Right ventricle myocardium superior (tissue), 1 donor: ENCODE measurements at regions not wholly inside any gene's neighbourhood (a gene's known extent, or its start where the extent isn't known, plus 50 kb on each side); places are given as distances from the start of the nearest gene placed in this dataset.

Experiments
- ATAC-seq: fragments of 200-7000 bp; cut with Tn5 transposase; one replicate; pipeline ENCODE4 v1.9.1; 2020; ENCODE audit warnings: mild to moderate bottlenecking; ENCODE audit not compliant: poor library complexity
- DNase-seq: peaks from one replicate; pipeline ENCODE4 v3.0.0-alpha.2; 2020
- intact Hi-C: fragments of 100-400 bp; cut with DNase I; formaldehyde crosslinking; loops from one replicate; pipeline ENCODE4 v1.11.2; 2022
- donor health status: DM: no; HTN: yes; CAD: no; lungs with severe emphysema.

- no peak for DNase-seq
- ATAC-seq = no peak
- intact Hi-C loops = no loop called here
These were observed 2117.6 kb downstream of the MAT2B start for GRCh38 chr5:165622864-165623536.

- DNase-seq = no peak
- intact Hi-C loops = no loop called here
- ATAC-seq = no peak
These were observed 2118.9 kb downstream of the MAT2B start for GRCh38 chr5:165624166-165624946.

GRCh38 chr5:165626161-165626560, 2120.7 kb downstream of the MAT2B start:
- no peak for ATAC-seq
- no peak for DNase-seq
- intact Hi-C loops = no loop called here

GRCh38 chr5:165627548-165628170, 2122.2 kb downstream of the MAT2B start:
- ATAC-seq (no peak), DNase-seq (no peak)
- intact Hi-C loops = no loop called here

- ATAC-seq (peak; percentile 85), DNase-seq (no peak)
- intact Hi-C loops = no loop called here
These were observed 2124.9 kb downstream of the MAT2B start for GRCh38 chr5:165630261-165630778.

- intact Hi-C loops = no loop called here
- no peak for ATAC-seq
- DNase-seq = no peak
These were observed 2125.8 kb downstream of the MAT2B start for GRCh38 chr5:165631235-165631634.

GRCh38 chr5:165642366-165642765, 2136.9 kb downstream of the MAT2B start:
- intact Hi-C loops = no loop called here
- ATAC-seq = no peak

GRCh38 chr5:165665735-165666400, 2160.4 kb downstream of the MAT2B start:
- intact Hi-C loops = no loop called here
- DNase-seq (no peak), ATAC-seq (no peak)

More at GRCh38 chr5:165642366-165642765, 2136.9 kb downstream of the MAT2B start:
- no peak for DNase-seq

- ATAC-seq (no peak), DNase-seq (no peak)
- intact Hi-C loops = no loop called here
These were observed 2168.1 kb downstream of the MAT2B start for GRCh38 chr5:165673499-165673898.

- ATAC-seq (no peak), DNase-seq (no peak)
- intact Hi-C loops = no loop called here
These were observed 2190.4 kb downstream of the MAT2B start for GRCh38 chr5:165695796-165696195.

GRCh38 chr5:165705960-165706359, 2200.5 kb downstream of the MAT2B start:
- DNase-seq (no peak), ATAC-seq (no peak)
- intact Hi-C loops = no loop called here

GRCh38 chr5:165712011-165712410, 2206.6 kb downstream of the MAT2B start:
- ATAC-seq (no peak), DNase-seq (no peak)
- intact Hi-C loops = no loop called here

GRCh38 chr5:165714598-165714997, 2209.2 kb downstream of the MAT2B start:
- DNase-seq (no peak), ATAC-seq (no peak)
- intact Hi-C loops = no loop called here

- ATAC-seq (no peak), DNase-seq (no peak)
- intact Hi-C loops = no loop called here
These were observed 2215.5 kb downstream of the MAT2B start for GRCh38 chr5:165720901-165721300.

GRCh38 chr5:165722401-165722800, 2217.0 kb downstream of the MAT2B start:
- no peak for ATAC-seq
- DNase-seq = no peak
- intact Hi-C loops = no loop called here

- ATAC-seq = no peak
- no peak for DNase-seq
- intact Hi-C loops = no loop called here
These were observed 2218.5 kb downstream of the MAT2B start for GRCh38 chr5:165723931-165724330.

- intact Hi-C loops = no loop called here
These were observed 2223.0 kb downstream of the MAT2B start for GRCh38 chr5:165728425-165728824.

GRCh38 chr5:165735388-165735787, 2230.0 kb downstream of the MAT2B start:
- DNase-seq (no peak), ATAC-seq (no peak)

More at GRCh38 chr5:165728425-165728824, 2223.0 kb downstream of the MAT2B start:
- no peak for ATAC-seq
- no peak for DNase-seq

GRCh38 chr5:165739079-165739741, 2233.8 kb downstream of the MAT2B start:
- intact Hi-C loops = no loop called here
- ATAC-seq = no peak

More at GRCh38 chr5:165735388-165735787, 2230.0 kb downstream of the MAT2B start:
- intact Hi-C loops = no loop called here

More at GRCh38 chr5:165739079-165739741, 2233.8 kb downstream of the MAT2B start:
- DNase-seq = no peak
